ENCODE measurements at regions not wholly inside any gene's neighbourhood (a gene's known extent, or its start where the extent isn't known, plus 50 kb on each side); places are given as distances from the start of the nearest gene placed in this dataset.
"Not testable (repeated sequence)": the region's sequence is repeated elsewhere in the genome, so short reads cannot be mapped to it uniquely, and the experiment has no call there.

GRCh38 chr9:63450836-63451235 is 1834.2 kb downstream of the FOXD4L5 start:
- not testable (repeated sequence) for DNase-seq, H3K36me3 Mint-ChIP-seq, H3K4me1 Mint-ChIP-seq, H3K4me3 Mint-ChIP-seq, H3K9me3 Mint-ChIP-seq, H3K27ac Mint-ChIP-seq, H3K27me3 Mint-ChIP-seq

DNA sequence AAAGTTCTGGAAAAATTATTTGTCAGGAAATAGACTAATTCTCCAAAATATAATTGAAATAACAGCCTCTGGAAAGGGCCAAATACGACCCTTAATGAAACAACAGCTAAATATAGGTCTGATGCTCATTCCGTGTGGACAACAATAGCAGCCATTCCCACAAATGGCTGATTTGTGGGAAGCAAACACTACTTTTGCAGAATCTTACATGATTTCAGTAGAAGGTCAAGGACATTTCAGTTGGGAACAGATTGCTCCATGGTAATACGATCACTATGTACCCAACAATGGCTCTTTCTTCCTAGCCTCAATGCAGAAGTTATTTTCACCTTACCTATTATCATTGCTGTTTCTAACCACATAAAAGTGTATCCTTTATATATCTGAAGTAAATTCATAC is 1859.9 kb downstream of the FOXD4L5 start:
- not testable (repeated sequence) for H3K27me3 Mint-ChIP-seq, H3K9me3 Mint-ChIP-seq, H3K27ac Mint-ChIP-seq, H3K4me3 Mint-ChIP-seq, DNase-seq, H3K36me3 Mint-ChIP-seq, H3K4me1 Mint-ChIP-seq

DNA sequence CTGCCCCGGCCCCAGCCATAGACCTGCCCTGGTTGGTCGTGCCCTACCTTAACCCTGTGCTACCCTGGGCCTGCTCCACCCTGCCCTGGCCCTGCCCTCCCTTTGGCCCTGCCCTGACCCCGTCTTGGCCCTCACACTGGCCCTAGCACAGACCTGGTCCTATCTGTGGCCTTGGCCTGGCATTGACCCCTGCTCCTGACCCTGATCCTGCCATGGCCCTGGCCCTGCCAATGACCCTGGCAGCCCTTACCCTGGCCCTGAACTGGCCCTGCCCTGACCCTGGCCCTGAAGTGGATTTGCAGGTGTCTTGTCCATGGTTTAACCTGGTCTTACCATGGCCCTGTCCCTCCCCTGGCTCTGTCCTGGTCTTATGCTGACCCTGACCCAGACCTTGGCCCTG is 1894.1 kb downstream of the FOXD4L5 start:
- H3K36me3 Mint-ChIP-seq, H3K27ac Mint-ChIP-seq, H3K4me3 Mint-ChIP-seq: not testable (repeated sequence)

DNA sequence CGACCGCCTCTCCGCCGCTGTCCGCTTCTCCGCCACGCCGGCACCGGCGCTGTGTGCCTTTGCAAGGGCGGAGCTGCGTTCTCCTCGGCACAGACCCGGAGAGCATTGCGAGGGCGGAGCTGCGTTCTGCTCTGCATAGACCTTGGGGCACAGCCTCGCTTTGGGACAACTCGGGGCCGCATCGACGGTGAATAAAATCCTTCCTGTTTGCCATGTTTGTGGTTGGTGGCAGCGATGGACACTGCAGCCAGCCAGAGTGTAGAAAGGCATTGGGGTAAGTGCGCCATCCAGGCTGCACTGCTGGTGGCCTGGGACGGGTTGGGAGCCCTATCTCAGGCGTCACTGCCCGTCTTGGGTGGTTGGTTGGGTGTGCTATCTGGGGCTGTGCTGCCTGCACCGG is 1899.5 kb downstream of the FOXD4L5 start:
- H3K27ac Mint-ChIP-seq, DNase-seq, H3K4me1 Mint-ChIP-seq, H3K36me3 Mint-ChIP-seq, H3K27me3 Mint-ChIP-seq, H3K4me3 Mint-ChIP-seq, H3K9me3 Mint-ChIP-seq: not testable (repeated sequence)

More for the DNA sequence above, 1894.1 kb downstream of the FOXD4L5 start:
- not testable (repeated sequence) for DNase-seq, H3K27me3 Mint-ChIP-seq, H3K4me1 Mint-ChIP-seq, H3K9me3 Mint-ChIP-seq

DNA sequence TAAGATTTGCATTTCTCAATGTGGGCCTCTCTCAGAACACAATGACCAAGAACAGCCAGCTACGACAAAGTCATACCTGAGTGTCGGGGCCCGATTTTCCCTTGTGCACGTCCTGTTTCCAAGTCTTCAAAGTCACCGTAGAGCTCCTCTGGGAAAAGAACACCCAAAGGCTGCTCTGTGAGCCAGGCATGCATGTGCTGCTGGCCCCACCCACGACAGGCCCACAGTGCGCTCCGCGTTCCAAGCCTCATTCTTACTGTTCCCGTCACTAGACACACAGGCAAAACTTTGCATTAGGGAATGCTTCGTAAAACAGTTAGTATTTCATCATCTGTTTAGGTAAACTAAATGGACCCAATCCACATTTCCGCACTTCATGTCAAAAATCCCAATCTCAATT is 1905.1 kb downstream of the FOXD4L5 start:
- DNase-seq, H3K4me1 Mint-ChIP-seq, H3K4me3 Mint-ChIP-seq, H3K27ac Mint-ChIP-seq, H3K9me3 Mint-ChIP-seq, H3K27me3 Mint-ChIP-seq, H3K36me3 Mint-ChIP-seq: not testable (repeated sequence)

DNA sequence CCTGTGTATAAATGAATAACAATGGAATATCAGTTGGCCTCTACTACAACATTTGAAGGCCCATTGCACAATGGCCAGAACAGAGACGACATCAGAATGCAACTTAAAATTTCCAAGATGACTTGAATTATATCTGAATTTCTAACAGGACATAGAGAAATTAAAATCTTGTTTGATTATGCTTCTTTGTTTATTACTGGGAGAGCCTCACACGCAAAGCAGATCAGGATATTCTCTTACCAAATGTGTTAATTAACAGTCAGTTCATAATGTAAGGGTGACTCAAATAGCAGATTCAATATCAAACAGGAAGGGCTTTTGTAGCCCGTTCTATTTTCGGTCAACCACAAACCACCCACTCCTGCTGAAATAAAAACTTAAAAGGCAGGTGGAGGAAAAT is 1930.8 kb downstream of the FOXD4L5 start:
- peak overlapping the region; percentile 22 for H3K4me3 Mint-ChIP-seq
- not testable (repeated sequence) for H3K9me3 Mint-ChIP-seq, H3K27me3 Mint-ChIP-seq, H3K36me3 Mint-ChIP-seq, H3K4me1 Mint-ChIP-seq
- peak; percentile 1 for DNase-seq
- peak overlapping the region; percentile 82 for H3K27ac Mint-ChIP-seq

DNA sequence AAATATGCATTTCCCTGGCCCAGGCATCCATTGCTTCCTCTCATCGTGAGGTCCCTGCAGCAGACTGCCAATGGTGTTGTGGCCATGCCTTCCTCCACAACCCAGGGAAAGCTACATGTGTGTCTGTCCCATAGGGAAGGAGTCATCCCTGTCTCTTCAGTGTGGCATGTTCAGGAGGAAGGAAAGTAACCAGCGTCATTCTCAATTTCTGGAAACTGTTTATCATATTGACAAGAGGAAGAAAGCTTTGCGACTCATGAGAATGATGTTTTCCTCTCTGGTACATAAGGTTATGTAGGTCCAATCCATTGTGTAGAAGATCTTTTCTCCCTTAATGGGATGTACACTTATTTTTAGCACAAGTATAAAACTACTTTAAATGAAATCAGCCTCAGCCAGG is 1937.7 kb downstream of the FOXD4L5 start:
- H3K27me3 Mint-ChIP-seq, DNase-seq, H3K36me3 Mint-ChIP-seq, H3K9me3 Mint-ChIP-seq, H3K4me3 Mint-ChIP-seq, H3K27ac Mint-ChIP-seq: not testable (repeated sequence)
- peaks cover 12% of the 10 kb centered on the region for H3K4me1 Mint-ChIP-seq

DNA sequence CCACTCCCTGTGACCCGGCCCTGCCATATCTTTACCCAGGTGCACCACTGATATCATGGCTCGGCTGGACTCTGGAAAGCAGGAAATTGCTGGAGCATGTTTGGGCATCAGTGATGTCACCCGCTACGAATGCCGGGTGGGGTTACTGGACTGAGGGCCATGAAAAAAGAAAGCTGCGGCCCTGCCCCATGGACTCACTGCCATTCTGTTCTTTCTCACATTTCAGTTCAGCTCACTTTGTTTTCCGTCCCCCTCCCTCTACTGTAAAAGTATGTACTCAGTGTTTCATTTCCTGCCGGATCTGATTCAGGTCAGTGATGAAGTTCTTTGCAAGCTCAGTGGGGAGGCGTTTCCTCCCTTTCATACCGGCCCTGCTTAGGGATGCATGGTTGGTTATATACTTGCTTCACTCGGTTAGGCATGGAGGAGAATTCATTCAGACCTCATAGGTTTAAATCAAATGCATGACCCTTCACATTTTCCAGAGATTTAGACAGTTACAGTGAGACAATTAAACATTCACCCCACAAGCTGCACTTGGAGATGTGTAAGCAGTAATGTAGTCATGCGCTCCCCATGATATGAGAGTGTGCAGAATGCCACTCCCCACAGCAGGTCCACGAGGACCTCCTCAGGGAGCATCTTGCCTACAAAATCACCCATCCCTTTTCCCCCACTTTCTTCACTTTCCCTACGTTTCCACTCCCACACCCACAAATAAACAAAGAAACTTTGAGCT is 1938.5 kb downstream of the FOXD4L5 start:
- not testable (repeated sequence) for H3K27me3 Mint-ChIP-seq

DNA sequence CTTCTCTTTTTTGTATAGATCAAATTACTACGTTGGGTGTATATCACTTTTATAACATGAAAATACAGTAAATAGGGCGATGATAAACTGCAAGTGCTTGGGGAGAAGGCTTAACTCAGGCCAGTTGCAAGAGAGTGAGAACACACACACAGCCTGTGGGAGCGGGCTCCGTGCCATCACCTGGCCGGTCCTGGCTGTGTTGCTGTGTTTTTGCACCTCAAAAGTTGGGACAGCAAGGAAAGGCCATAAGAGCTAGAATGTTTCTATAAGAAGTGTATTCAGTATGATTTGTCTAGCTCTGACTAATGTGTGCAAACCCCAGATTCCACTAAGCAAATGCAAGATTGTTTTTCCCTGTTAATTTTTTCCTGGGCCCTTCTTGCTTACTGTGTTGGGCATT is 1940.6 kb downstream of the FOXD4L5 start:
- not testable (repeated sequence) for H3K4me3 Mint-ChIP-seq, H3K9me3 Mint-ChIP-seq, H3K27ac Mint-ChIP-seq, H3K27me3 Mint-ChIP-seq, DNase-seq, H3K36me3 Mint-ChIP-seq
- peaks cover 12% of the 10 kb centered on the region for H3K4me1 Mint-ChIP-seq

More for the DNA sequence above, 1938.5 kb downstream of the FOXD4L5 start:
- not testable (repeated sequence) for H3K4me3 Mint-ChIP-seq, H3K36me3 Mint-ChIP-seq, H3K9me3 Mint-ChIP-seq
- peaks cover 12% of the 10 kb centered on the region for H3K4me1 Mint-ChIP-seq
- DNase-seq, result peak; percentile 11
- H3K27ac Mint-ChIP-seq, result peak overlapping the region; percentile 82

GRCh38 chr9:63342528-63342927 is 1942.5 kb downstream of the FOXD4L5 start:
- not testable (repeated sequence) for H3K27ac Mint-ChIP-seq, DNase-seq, H3K36me3 Mint-ChIP-seq, H3K4me3 Mint-ChIP-seq, H3K9me3 Mint-ChIP-seq, H3K27me3 Mint-ChIP-seq
- peaks cover 16% of the 10 kb centered on the region for H3K4me1 Mint-ChIP-seq

- Mint-ChIP-seq H3K27ac (peak overlapping the region; percentile 84), H3K4me3 (peak overlapping the region; percentile 32)
- H3K4me1 Mint-ChIP-seq, H3K9me3 Mint-ChIP-seq, DNase-seq, H3K36me3 Mint-ChIP-seq, H3K27me3 Mint-ChIP-seq: not testable (repeated sequence)
Measured at GRCh38 chr9:63337899-63338604, 1947.0 kb downstream of the FOXD4L5 start.

DNA sequence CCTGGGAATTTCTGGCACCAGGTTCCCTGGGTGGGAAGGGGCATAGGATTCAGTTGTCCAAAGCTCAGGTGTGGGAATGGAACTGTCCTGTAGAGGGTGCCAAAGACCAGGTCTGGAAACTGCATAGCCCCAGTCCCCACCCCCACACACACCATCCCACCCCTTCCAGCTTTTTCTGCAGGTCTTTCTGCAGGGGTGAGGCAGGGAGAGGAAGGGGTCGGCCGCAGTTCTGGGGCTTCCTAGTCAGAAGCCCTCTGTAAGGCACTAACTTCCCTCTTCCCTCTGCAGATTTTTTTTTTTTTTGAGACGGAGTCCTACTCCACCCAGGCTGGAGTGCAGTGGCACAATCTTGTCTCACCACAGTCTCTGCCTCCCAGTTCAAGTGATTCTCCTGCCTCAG is 1949.7 kb downstream of the FOXD4L5 start:
- not testable (repeated sequence) for H3K9me3 Mint-ChIP-seq, H3K4me3 Mint-ChIP-seq, H3K27me3 Mint-ChIP-seq, DNase-seq, H3K27ac Mint-ChIP-seq, H3K4me1 Mint-ChIP-seq, H3K36me3 Mint-ChIP-seq

DNA sequence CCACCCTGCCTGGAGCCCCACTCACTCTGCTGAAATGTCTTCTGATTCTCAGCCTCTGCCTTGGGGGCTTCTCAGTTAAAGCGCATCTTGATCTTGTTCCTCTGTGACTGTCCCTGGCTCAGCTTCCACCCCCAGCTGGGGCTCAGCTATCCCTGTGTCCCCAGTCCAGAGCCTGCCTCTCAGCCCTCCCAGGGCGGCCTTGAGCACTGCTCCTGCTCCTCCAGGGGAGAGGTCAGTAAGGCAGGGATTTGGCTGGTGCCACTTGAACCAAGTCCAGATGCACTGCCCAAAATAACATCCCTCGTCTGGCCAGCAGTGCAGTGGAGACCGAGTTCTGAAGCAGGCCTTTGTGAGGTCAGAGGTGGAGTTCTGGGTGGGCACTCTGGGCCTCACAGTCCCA is 1950.8 kb downstream of the FOXD4L5 start:
- H3K36me3 Mint-ChIP-seq, DNase-seq: not testable (repeated sequence)

GRCh38 chr9:63333083-63333482 is 1951.9 kb downstream of the FOXD4L5 start:
- H3K9me3 Mint-ChIP-seq, DNase-seq, H3K27me3 Mint-ChIP-seq, H3K4me3 Mint-ChIP-seq, H3K36me3 Mint-ChIP-seq, H3K4me1 Mint-ChIP-seq, H3K27ac Mint-ChIP-seq: not testable (repeated sequence)

More for the DNA sequence above, 1950.8 kb downstream of the FOXD4L5 start:
- H3K27ac Mint-ChIP-seq, H3K4me1 Mint-ChIP-seq, H3K9me3 Mint-ChIP-seq, H3K27me3 Mint-ChIP-seq, H3K4me3 Mint-ChIP-seq: not testable (repeated sequence)

DNA sequence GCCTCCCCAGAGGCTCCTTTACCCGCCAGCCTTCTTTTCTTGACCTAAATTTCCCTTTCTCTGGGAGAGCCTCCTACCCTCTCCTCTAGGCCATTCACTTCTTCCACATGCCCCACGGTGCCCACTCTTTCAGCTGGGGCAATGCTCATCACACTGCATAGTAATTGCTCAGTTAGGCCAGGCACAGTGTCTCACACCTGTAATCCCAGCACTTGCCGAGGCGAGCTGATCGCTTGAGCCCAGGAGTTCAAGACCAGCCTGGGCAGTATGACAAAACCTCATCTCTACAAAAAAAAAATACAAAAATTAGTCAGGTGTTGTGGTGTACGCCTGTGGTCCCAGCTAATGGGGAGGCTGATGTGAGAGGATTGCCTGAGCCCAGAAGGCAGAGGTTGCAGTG is 1956.7 kb downstream of the FOXD4L5 start:
- H3K27me3 Mint-ChIP-seq, H3K9me3 Mint-ChIP-seq, H3K4me1 Mint-ChIP-seq, H3K27ac Mint-ChIP-seq, H3K36me3 Mint-ChIP-seq, H3K4me3 Mint-ChIP-seq, DNase-seq: not testable (repeated sequence)

DNA sequence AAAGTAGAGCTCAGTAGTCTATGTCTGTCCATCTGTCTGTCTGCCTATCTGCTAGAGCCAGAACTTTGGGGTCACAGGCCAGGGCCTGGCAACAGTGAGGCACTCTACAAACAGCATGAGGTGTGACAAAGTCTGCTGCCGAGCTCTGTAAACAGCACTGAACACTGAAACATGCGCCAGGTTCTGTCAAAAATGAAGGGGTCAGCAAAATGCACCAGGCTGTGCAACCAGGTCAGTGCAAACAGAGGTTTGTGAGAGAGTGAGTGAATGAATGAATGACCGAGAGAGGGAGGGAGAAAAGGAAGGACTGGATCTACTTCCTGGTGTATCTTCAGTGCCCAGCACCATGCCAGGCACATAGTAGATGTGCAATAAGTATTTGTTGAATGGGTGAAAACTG is 1957.8 kb downstream of the FOXD4L5 start:
- not testable (repeated sequence) for H3K4me1 Mint-ChIP-seq, H3K4me3 Mint-ChIP-seq, H3K9me3 Mint-ChIP-seq, DNase-seq, H3K36me3 Mint-ChIP-seq, H3K27me3 Mint-ChIP-seq, H3K27ac Mint-ChIP-seq

All from activated naive CD8-positive, alpha-beta T cell treated with anti-CD3 and anti-CD28 coated beads for 36 hours (primary cell).